Hepatocyte (in vitro differentiated cells): ENCODE measurements at regions not wholly inside any gene's neighbourhood (a gene's known extent, or its start where the extent isn't known, plus 50 kb on each side); places are given as distances from the start of the nearest gene placed in this dataset.

ENCODE experiments used
- CTCF ChIP-seq: fragments of 200-600 bp; sonication (generic); IDR thresholded peaks from 2 replicates; pipeline ENCODE4 v1.5.1; 2016; ENCODE audit warnings: antibody characterized with exemption, mild to moderate bottlenecking; ENCODE audit not compliant: poor library complexity
- EZH2 ChIP-seq: fragments of 200-600 bp; sonication (generic); IDR thresholded peaks from 2 replicates; pipeline ENCODE4 v1.6.1; 2016; ENCODE audit warnings: antibody characterized with exemption, mild to moderate bottlenecking, borderline replicate concordance

GRCh38 chrX:94204524-94204923 lies 530.5 kb downstream of the FAM133A start:
- TF ChIP-seq CTCF (no peak), EZH2 (no peak)
